ENCODE measurements at regions not wholly inside any gene's neighbourhood (a gene's known extent, or its start where the extent isn't known, plus 50 kb on each side); places are given as distances from the start of the nearest gene placed in this dataset.

GRCh38 chr5:56420323-56420722 lies 187.2 kb upstream of the ANKRD55 start:
- no peak for DNase-seq
- Histone ChIP-seq H3K79me2 (ENCODE audit: low read depth) (no peaks in the 10 kb centered on the region), H3K4me1 (replicated peaks; ENCODE audit: insufficient read depth) (peaks cover 38% of the 10 kb centered on the region), H3K27me3 (ENCODE audit: insufficient read depth, low read depth) (no peaks in the 10 kb centered on the region), H2AFZ (no peak overlapping the region), H3F3A (ENCODE audit: insufficient read depth, low read depth) (peaks cover 26% of the 10 kb centered on the region), H4K20me1 (ENCODE audit: insufficient read depth) (no peaks in the 10 kb centered on the region), H3K9me3 (ENCODE audit: insufficient read depth, low read depth) (peaks cover 40% of the 10 kb centered on the region), H3K4me2 (no peak overlapping the region), H3K36me3 (ENCODE audit: low read depth) (no peaks in the 10 kb centered on the region), H3K27ac (no peak overlapping the region), H3K4me3 (no peak overlapping the region), H3K9me2 (ENCODE audit: insufficient read depth) (no peaks in the 10 kb centered on the region)
- BruUV-seq (replicated peaks): no TSS peak
- CTCF ChIA-PET: no interaction called here
- intact Hi-C loops (cut with micrococcal nuclease; ENCODE audit: unreplicated experiment): loop anchor here (5.0 kb wide), 1 partner anchor 138 kb away; no protein-coding TSS in a partner anchor
- TF ChIP-seq EZH2 (IDR thresholded peaks at IDR 0.05; ENCODE audit: low read depth) (no peak), CTCF (conservative IDR thresholded peaks at IDR 0.05) (no peak)
- POLR2A ChIA-PET (ENCODE audit: unreplicated experiment): no interaction called here

- Histone ChIP-seq H2AFZ (no peak overlapping the region), H3K27ac (no peak overlapping the region), H3K27me3 (ENCODE audit: insufficient read depth, low read depth) (no peaks in the 10 kb centered on the region), H3K9me3 (ENCODE audit: insufficient read depth, low read depth) (peaks cover 40% of the 10 kb centered on the region), H3K9me2 (ENCODE audit: insufficient read depth) (no peaks in the 10 kb centered on the region), H3F3A (ENCODE audit: insufficient read depth, low read depth) (peaks cover 32% of the 10 kb centered on the region), H3K36me3 (ENCODE audit: low read depth) (no peaks in the 10 kb centered on the region), H4K20me1 (ENCODE audit: insufficient read depth) (no peaks in the 10 kb centered on the region), H3K79me2 (ENCODE audit: low read depth) (no peaks in the 10 kb centered on the region), H3K4me2 (no peak overlapping the region), H3K4me1 (replicated peaks; ENCODE audit: insufficient read depth) (peaks cover 44% of the 10 kb centered on the region), H3K4me3 (no peak overlapping the region)
- intact Hi-C loops (cut with micrococcal nuclease; ENCODE audit: unreplicated experiment): loop anchor here (5.0 kb wide), 1 partner anchor 137 kb away; no protein-coding TSS in a partner anchor
- ChIA-PET POLR2A (ENCODE audit: unreplicated experiment) (no interaction called here), CTCF (no interaction called here)
- no peak for DNase-seq
- BruUV-seq (replicated peaks): no TSS peak
- TF ChIP-seq EZH2 (IDR thresholded peaks at IDR 0.05; ENCODE audit: low read depth) (no peak), CTCF (conservative IDR thresholded peaks at IDR 0.05) (no peak)
These were observed 186.5 kb upstream of the ANKRD55 start for GRCh38 chr5:56419667-56420066.

GRCh38 chr5:56415356-56415765 lies 182.2 kb upstream of the ANKRD55 start:
- TF ChIP-seq EZH2 (IDR thresholded peaks at IDR 0.05; ENCODE audit: low read depth): no peak
- TF ChIP-seq CTCF (conservative IDR thresholded peaks at IDR 0.05): no peak
- H3K4me2 ChIP-seq: peak overlapping the region; percentile 53
- H3K36me3 ChIP-seq (ENCODE audit: low read depth): no peaks in the 10 kb centered on the region
- intact Hi-C loops (cut with micrococcal nuclease; ENCODE audit: unreplicated experiment): no loop called here
- H3K27me3 ChIP-seq (ENCODE audit: insufficient read depth, low read depth): no peaks in the 10 kb centered on the region
- peak; percentile 32 to 88 for DNase-seq
- H3K79me2 ChIP-seq (ENCODE audit: low read depth): no peaks in the 10 kb centered on the region
- no peaks in the 10 kb centered on the region for H4K20me1 ChIP-seq (ENCODE audit: insufficient read depth)
- peaks cover 24% of the 10 kb centered on the region for H3K9me3 ChIP-seq (ENCODE audit: insufficient read depth, low read depth)
- no peak overlapping the region for H3K4me3 ChIP-seq
- peak overlapping the region; percentile 52; the same call in 1 of the 2 replicates for H2AFZ ChIP-seq
- peaks cover 19% of the 10 kb centered on the region for H3F3A ChIP-seq (ENCODE audit: insufficient read depth, low read depth)
- peak overlapping the region; percentile 87 for H3K27ac ChIP-seq
- no TSS peak for BruUV-seq (replicated peaks)
- peaks cover 40% of the 10 kb centered on the region for H3K4me1 ChIP-seq (replicated peaks; ENCODE audit: insufficient read depth)
- CTCF ChIA-PET: no interaction called here
- 0 out of 2 replicates have a peak, but pooled peaks cover 3% of the 10 kb centered on the region for H3K9me2 ChIP-seq (ENCODE audit: insufficient read depth)
- POLR2A ChIA-PET (ENCODE audit: unreplicated experiment): interaction anchor here (0.7 kb wide), 1 partner anchor 32 kb away, joined by 3 read pairs; no protein-coding TSS in a partner anchor

All from PC-9 (cell line).